ENCODE measurements at regions not wholly inside any gene's neighbourhood (a gene's known extent, or its start where the extent isn't known, plus 50 kb on each side); places are given as distances from the start of the nearest gene placed in this dataset.

- DNase-seq (ENCODE audit: low read depth in 2 of 2), result no peak
Measured at GRCh38 chr10:4057725-4058513, 272.9 kb upstream of the KLF6 start.

- DNase-seq (ENCODE audit: low read depth in 2 of 2), result no peak
Measured at GRCh38 chr10:4057021-4057420, 272.0 kb upstream of the KLF6 start.

GRCh38 chr10:4054656-4055435 lies 269.8 kb upstream of the KLF6 start:
- DNase-seq (ENCODE audit: low read depth in 2 of 2), result no peak

- no peak for DNase-seq (ENCODE audit: low read depth in 2 of 2)
Measured at GRCh38 chr10:4053940-4054339, 268.9 kb upstream of the KLF6 start.

- DNase-seq (ENCODE audit: low read depth in 2 of 2), result no peak
Measured at GRCh38 chr10:4051641-4052151, 266.7 kb upstream of the KLF6 start.

GRCh38 chr10:4051011-4051640 lies 266.1 kb upstream of the KLF6 start:
- DNase-seq (ENCODE audit: low read depth in 2 of 2), result no peak

GRCh38 chr10:4050061-4050460 lies 265.1 kb upstream of the KLF6 start:
- DNase-seq (ENCODE audit: low read depth in 2 of 2), result no peak

- DNase-seq (ENCODE audit: low read depth in 2 of 2), result no peak
Measured at GRCh38 chr10:4049348-4049747, 264.3 kb upstream of the KLF6 start.

GRCh38 chr10:4048236-4048864 lies 263.3 kb upstream of the KLF6 start:
- DNase-seq (ENCODE audit: low read depth in 2 of 2), result no peak

- DNase-seq (ENCODE audit: low read depth in 2 of 2), result no peak
Measured at GRCh38 chr10:4046712-4047354, 261.8 kb upstream of the KLF6 start.

GRCh38 chr10:4046030-4046429 lies 261.0 kb upstream of the KLF6 start:
- no peak for DNase-seq (ENCODE audit: low read depth in 2 of 2)

- DNase-seq (ENCODE audit: low read depth in 2 of 2), result no peak
Measured at GRCh38 chr10:4043897-4044665, 259.1 kb upstream of the KLF6 start.

- DNase-seq (ENCODE audit: low read depth in 2 of 2), result no peak
Measured at GRCh38 chr10:4041635-4042034, 256.6 kb upstream of the KLF6 start.

- no peak for DNase-seq (ENCODE audit: low read depth in 2 of 2)
Measured at GRCh38 chr10:4038000-4038399, 253.0 kb upstream of the KLF6 start.

- DNase-seq (ENCODE audit: low read depth in 2 of 2), result no peak
Measured at GRCh38 chr10:4035599-4035945, 250.6 kb upstream of the KLF6 start.

- DNase-seq (ENCODE audit: low read depth in 2 of 2), result no peak
Measured at GRCh38 chr10:4034907-4035598, 250.0 kb upstream of the KLF6 start.

- no peak for DNase-seq (ENCODE audit: low read depth in 2 of 2)
Measured at GRCh38 chr10:4033341-4033896, 248.4 kb upstream of the KLF6 start.

GRCh38 chr10:4029866-4030265 lies 244.9 kb upstream of the KLF6 start:
- DNase-seq (ENCODE audit: low read depth in 2 of 2), result no peak

- no peak for DNase-seq (ENCODE audit: low read depth in 2 of 2)
Measured at GRCh38 chr10:4028854-4029583, 244.0 kb upstream of the KLF6 start.

Measured in activated CD8-positive, alpha-beta memory T cell treated with anti-CD3 and anti-CD28 coated beads for 4 hours (primary cell).